IMR-90 (cell line): ENCODE measurements at regions not wholly inside any gene's neighbourhood (a gene's known extent, or its start where the extent isn't known, plus 50 kb on each side); places are given as distances from the start of the nearest gene placed in this dataset.
"Not testable (repeated sequence)": the region's sequence is repeated elsewhere in the genome, so short reads cannot be mapped to it uniquely, and the experiment has no call there.

Source experiments
- ATAC-seq: fragments of 200-7000 bp; cut with Tn5 transposase; 2 replicates; pipeline ENCODE4 v1.9.1; 2020; ENCODE audit warnings: low read depth, mild to moderate bottlenecking, moderate library complexity
- BruUV-seq: library from RNA; stranded (reverse); fragments of 400-500 nt; replicated peaks from 2 replicates; lab custom pipeline; 2021; lab: Mats Ljungman, UMichigan
- CTCF ChIA-PET: fragments of 300-600 bp; formaldehyde crosslinking; extraction: SDS; loops from one replicate; lab custom pipeline; 2021; ENCODE audit warnings: antibody characterized with exemption; lab: Yijun Ruan, JAX
- POLR2A ChIA-PET: fragments of 300-600 bp; sonication (Branson Sonifier 250); formaldehyde crosslinking; loops from one replicate; lab custom pipeline; 2022; ENCODE audit warnings: antibody characterized with exemption; ENCODE audit not compliant: unreplicated experiment; lab: Charles Lee
- DNase-seq: peaks from one replicate; pipeline ENCODE4 v3.0.0; 2013
- H2AFZ ChIP-seq: replicated peaks from 2 replicates; pipeline ENCODE3; 2013; ENCODE audit warnings: low read length, mild to moderate bottlenecking; ENCODE audit not compliant: poor library complexity
- H2AK5ac ChIP-seq: 2 replicates; pipeline ENCODE4 v1.6.1; 2013; ENCODE audit warnings: low read depth, low read length, inconsistent platforms
- H2AK9ac ChIP-seq: replicated peaks from 2 replicates; pipeline ENCODE3; 2013; ENCODE audit warnings: mild to moderate bottlenecking, low read depth, low read length, moderate library complexity; ENCODE audit not compliant: poor library complexity
- H2BK120ac ChIP-seq: 2 replicates; pipeline ENCODE4 v1.6.1; 2013; ENCODE audit warnings: low read depth, low read length, inconsistent platforms
- H2BK15ac ChIP-seq: 3 replicates; pipeline ENCODE4 v1.6.1; 2013; ENCODE audit warnings: low read depth, low read length, inconsistent platforms
- H2BK20ac ChIP-seq: 2 replicates; pipeline ENCODE4 v1.6.1; 2013; ENCODE audit warnings: low read depth, mild to moderate bottlenecking, inconsistent platforms, low read length, moderate library complexity
- H2BK5ac ChIP-seq: 2 replicates; pipeline ENCODE4 v1.6.1; 2013; ENCODE audit warnings: mild to moderate bottlenecking, low read depth, low read length, inconsistent platforms; ENCODE audit not compliant: poor library complexity, severe bottlenecking
- H3K14ac ChIP-seq: replicated peaks from 2 replicates; pipeline ENCODE4 v1.6.1; 2013; ENCODE audit warnings: low read depth, low read length, inconsistent platforms
- H3K18ac ChIP-seq: 2 replicates; pipeline ENCODE4 v1.6.1; 2013; ENCODE audit warnings: low read depth, low read length, control low read depth
- H3K23ac ChIP-seq: 2 replicates; pipeline ENCODE4 v1.6.1; 2013; ENCODE audit warnings: low read depth, low read length, inconsistent platforms
- H3K27ac ChIP-seq: 2 replicates; pipeline ENCODE4 v1.5.1; 2013; ENCODE audit warnings: mild to moderate bottlenecking, control low read depth, low read length; ENCODE audit not compliant: insufficient read depth
- H3K27me3 ChIP-seq: 2 replicates; pipeline ENCODE4 v1.6.1; 2013; ENCODE audit warnings: low read length; ENCODE audit not compliant: control insufficient read depth, insufficient read depth
- H3K36me3 ChIP-seq: 2 replicates; pipeline ENCODE4 v1.6.1; 2013; ENCODE audit warnings: low read length, mixed read lengths; ENCODE audit not compliant: control insufficient read depth, insufficient read depth
- H3K4ac ChIP-seq: 2 replicates; pipeline ENCODE4 v1.6.1; 2013; ENCODE audit warnings: low read depth, low read length, inconsistent platforms
- H3K4me1 ChIP-seq: 2 replicates; pipeline ENCODE4 v1.6.1; 2013; ENCODE audit warnings: low read length, mixed read lengths; ENCODE audit not compliant: control insufficient read depth, insufficient read depth
- H3K4me2 ChIP-seq: 2 replicates; pipeline ENCODE4 v1.6.1; 2013; ENCODE audit warnings: low read depth, mild to moderate bottlenecking, control low read depth, low read length, moderate library complexity
- H3K4me3 ChIP-seq: 2 replicates; pipeline ENCODE4 v1.5.1; 2013; ENCODE audit warnings: low read depth, mild to moderate bottlenecking, control low read depth, low read length, moderate library complexity; ENCODE audit not compliant: insufficient read depth
- H3K56ac ChIP-seq: 2 replicates; pipeline ENCODE4 v1.6.1; 2013; ENCODE audit warnings: low read length, inconsistent platforms; ENCODE audit not compliant: insufficient read depth; ENCODE audit errors: extremely low read depth
- H3K79me1 ChIP-seq, 2 experiments: 2 replicates each; pipeline ENCODE4 v1.6.1; 2013; ENCODE audit warnings: low read length in 2 of 2, inconsistent platforms in 1 of 2, low read depth in 1 of 2
- H3K9ac ChIP-seq: 2 replicates; pipeline ENCODE4 v1.6.1; 2013; ENCODE audit warnings: low read depth, low read length, control low read depth
- H3K9me1 ChIP-seq: 2 replicates; pipeline ENCODE4 v1.6.1; 2013; ENCODE audit warnings: low read length, inconsistent platforms; ENCODE audit not compliant: insufficient read depth
- H3K9me3 ChIP-seq: 2 replicates; pipeline ENCODE4 v1.6.1; 2013; ENCODE audit warnings: low read length; ENCODE audit not compliant: control insufficient read depth, insufficient read depth
- H4K20me1 ChIP-seq: 2 replicates; pipeline ENCODE4 v1.6.1; 2013; ENCODE audit warnings: low read length, inconsistent platforms; ENCODE audit not compliant: insufficient read depth
- H4K5ac ChIP-seq: 2 replicates; pipeline ENCODE4 v1.6.1; 2013; ENCODE audit warnings: mild to moderate bottlenecking, low read depth, low read length, control low read depth
- H4K8ac ChIP-seq, 2 experiments: 2 replicates each; pipeline ENCODE4 v1.6.1; 2013; ENCODE audit warnings: low read depth in 2 of 2, low read length in 2 of 2, control low read depth in 1 of 2, inconsistent platforms in 1 of 2
- H4K91ac ChIP-seq: 2 replicates; pipeline ENCODE4 v1.6.1; 2013; ENCODE audit warnings: low read depth, low read length, inconsistent platforms; ENCODE audit not compliant: insufficient read depth
- POLR2A ChIP-seq: IDR thresholded peaks from 2 replicates; pipeline ENCODE4 v1.6.1; 2012; ENCODE audit warnings: mild to moderate bottlenecking, low read depth, low read length
- RAD21 ChIP-seq: IDR thresholded peaks from 2 replicates; pipeline ENCODE4 v1.6.1; 2012; ENCODE audit warnings: low read length, improper control_type of control experiment
- WGBS, 2 experiments: methylation state at CpG; one replicate each; pipeline versions ENCODE4 v1.1.5 to v1.1.7; 2013; ENCODE audit warnings: missing lambda C conversion rate in 2 of 2; ENCODE audit not compliant: insufficient read length in 1 of 2; ENCODE audit errors: extremely low coverage in 2 of 2; 5-methylcytosine and 5-hydroxymethylcytosine counted together
- dilution Hi-C: fragments of 300-500 bp; cut with HindIII; formaldehyde crosslinking; loops from one replicate; pipeline ENCODE4 v1.14.3; 2018; ENCODE audit warnings: low sequenced_read_pairs; ENCODE audit not compliant: unreplicated experiment
- in situ Hi-C: fragments of 300-500 bp; cut with MboI; formaldehyde crosslinking; loops from 3 replicates; pipeline ENCODE4 v1.14.3; 2019; ENCODE audit warnings: low sequenced_read_pairs, inconsistent platforms, mixed read lengths
- intact Hi-C: fragments of 100-400 bp; cut with micrococcal nuclease; formaldehyde crosslinking; loops from 2 replicates; pipeline ENCODE4 v1.10.0; 2022

DNA sequence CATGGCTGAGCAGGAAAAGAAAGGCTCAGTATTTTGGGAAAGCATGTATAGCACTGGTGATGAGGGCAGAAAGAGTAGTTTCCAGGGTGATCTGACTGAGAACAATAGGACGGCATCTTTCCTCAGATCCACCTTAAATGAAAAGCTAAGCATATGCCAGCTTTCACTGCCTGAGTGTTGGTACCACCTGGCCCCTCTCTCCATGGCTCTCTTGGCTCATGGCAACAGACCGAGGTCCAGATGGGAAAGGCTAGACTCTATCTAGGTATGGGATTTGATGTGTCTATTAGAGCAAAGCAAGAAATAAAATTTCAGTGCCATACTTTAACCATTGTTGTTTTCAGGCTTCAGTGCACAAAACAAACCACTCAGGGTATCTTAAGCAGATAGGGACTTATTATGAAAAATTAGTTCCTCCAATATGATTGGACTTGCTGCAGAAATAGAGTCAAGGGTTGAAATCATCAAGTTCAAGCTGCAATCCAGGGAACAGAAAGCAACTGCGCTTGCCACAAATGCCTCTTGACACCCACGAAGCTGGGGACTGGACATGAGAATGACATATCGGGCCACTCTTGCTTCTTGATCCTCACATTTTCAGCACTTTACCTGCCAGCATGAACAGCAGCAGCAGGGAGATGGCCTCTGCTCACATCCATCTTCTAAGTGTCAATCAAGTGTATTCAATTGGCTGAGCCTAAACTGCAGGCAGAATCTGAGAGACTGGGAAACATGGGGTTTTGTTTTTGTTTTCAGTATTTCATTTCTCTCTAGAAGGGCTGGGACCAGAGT lies 64.0 kb upstream of the SNX19 start (continued):
- TF ChIP-seq POLR2A (no peak), RAD21 (no peak)

GRCh38 chr11:130984241-130984640 lies 68.0 kb upstream of the SNX19 start:
- H3K4me1 ChIP-seq, H2BK15ac ChIP-seq, BruUV-seq, dilution Hi-C loops, H3K4me3 ChIP-seq, H3K4ac ChIP-seq, H3K4me2 ChIP-seq, H3K14ac ChIP-seq, H4K91ac ChIP-seq, DNase-seq, in situ Hi-C loops, H2AFZ ChIP-seq, H3K27ac ChIP-seq, H3K9me1 ChIP-seq, intact Hi-C loops, H3K56ac ChIP-seq, H2AK5ac ChIP-seq, POLR2A ChIA-PET, H2AK9ac ChIP-seq, H3K79me1 ChIP-seq, H3K27me3 ChIP-seq, H4K5ac ChIP-seq, H4K8ac ChIP-seq, H3K36me3 ChIP-seq, H2BK5ac ChIP-seq, H3K9me3 ChIP-seq, H2BK120ac ChIP-seq, H3K23ac ChIP-seq, ATAC-seq, H3K9ac ChIP-seq, H3K18ac ChIP-seq, H2BK20ac ChIP-seq, H4K20me1 ChIP-seq: not testable (repeated sequence)
- CTCF ChIA-PET, result interaction anchor here (1.2 kb wide), 1 partner anchor 68 kb away, joined by 3 read pairs; no protein-coding TSS in a partner anchor
- 100% methylated on average over 4 of the region's 16 CpGs; no CpG with 5 or more reads in 1 of the 2 experiments for WGBS, 2 experiments
